ENCODE measurements at regions not wholly inside any gene's neighbourhood (a gene's known extent, or its start where the extent isn't known, plus 50 kb on each side); places are given as distances from the start of the nearest gene placed in this dataset.

DNA sequence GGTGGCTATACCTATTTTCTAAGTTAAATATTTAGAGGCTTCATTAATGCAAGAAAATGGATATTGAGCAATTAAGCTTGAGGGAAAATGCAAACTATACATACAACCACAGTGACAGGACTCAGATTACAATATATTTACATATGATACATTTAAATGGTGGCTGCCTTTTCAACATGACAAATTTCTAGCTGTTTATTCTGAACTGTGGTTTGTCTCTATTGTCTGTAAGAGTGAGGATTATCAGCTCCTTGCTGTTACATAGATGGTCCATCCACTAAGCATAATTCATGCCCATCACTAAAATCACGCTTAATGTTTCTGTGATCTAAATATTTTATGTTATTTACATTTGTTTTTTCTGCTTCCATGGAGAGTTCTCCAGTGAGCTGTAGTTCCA lies 81.1 kb upstream of the SGCD start:
- TF ChIP-seq, protein P1, sequence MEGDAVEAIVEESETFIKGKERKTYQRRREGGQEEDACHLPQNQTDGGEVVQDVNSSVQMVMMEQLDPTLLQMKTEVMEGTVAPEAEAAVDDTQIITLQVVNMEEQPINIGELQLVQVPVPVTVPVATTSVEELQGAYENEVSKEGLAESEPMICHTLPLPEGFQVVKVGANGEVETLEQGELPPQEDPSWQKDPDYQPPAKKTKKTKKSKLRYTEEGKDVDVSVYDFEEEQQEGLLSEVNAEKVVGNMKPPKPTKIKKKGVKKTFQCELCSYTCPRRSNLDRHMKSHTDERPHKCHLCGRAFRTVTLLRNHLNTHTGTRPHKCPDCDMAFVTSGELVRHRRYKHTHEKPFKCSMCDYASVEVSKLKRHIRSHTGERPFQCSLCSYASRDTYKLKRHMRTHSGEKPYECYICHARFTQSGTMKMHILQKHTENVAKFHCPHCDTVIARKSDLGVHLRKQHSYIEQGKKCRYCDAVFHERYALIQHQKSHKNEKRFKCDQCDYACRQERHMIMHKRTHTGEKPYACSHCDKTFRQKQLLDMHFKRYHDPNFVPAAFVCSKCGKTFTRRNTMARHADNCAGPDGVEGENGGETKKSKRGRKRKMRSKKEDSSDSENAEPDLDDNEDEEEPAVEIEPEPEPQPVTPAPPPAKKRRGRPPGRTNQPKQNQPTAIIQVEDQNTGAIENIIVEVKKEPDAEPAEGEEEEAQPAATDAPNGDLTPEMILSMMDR (IDR thresholded peaks at IDR 0.05; ENCODE audit: borderline replicate concordance, extremely low read depth, low read length, poor library complexity, severe bottlenecking), result no peak
- TF ChIP-seq EZH2 (IDR thresholded peaks at IDR 0.05; ENCODE audit: borderline replicate concordance, low read depth, low read length, severe bottlenecking), result no peak

Data from DND-41 (cell line).